Peyer's patch (tissue), 4 donors: ENCODE measurements at regions not wholly inside any gene's neighbourhood (a gene's known extent, or its start where the extent isn't known, plus 50 kb on each side); places are given as distances from the start of the nearest gene placed in this dataset.

Experiments used
- CTCF ChIP-seq, 6 experiments: fragments of 450-650 bp in 4 of 6; fragments of 200-600 bp in 2 of 6; sonication (generic) in 1 of 6; IDR thresholded peaks; one replicate each; pipeline ENCODE4 v1.5.1; 2017 to 2019; ENCODE audit warnings: antibody characterized with exemption in 6 of 6, mild to moderate bottlenecking in 3 of 6, moderate library complexity in 1 of 6
- POLR2A ChIP-seq, 2 donors: fragments of 450-650 bp; IDR thresholded peaks; one replicate each; pipeline ENCODE4 v1.5.1; 2017; ENCODE audit warnings: antibody characterized with exemption in 2 of 2, mild to moderate bottlenecking in 2 of 2, moderate library complexity in 2 of 2

GRCh38 chr6:5937169-5937909 lies 69.4 kb downstream of the NRN1 start:
- TF ChIP-seq CTCF (IDR thresholded peaks at IDR 0.05): no peak
- TF ChIP-seq POLR2A (IDR thresholded peaks at IDR 0.05): no peak
